NCI-H446 treated with DMSO at 0.1 percent for 48 hours (cell line): ENCODE measurements at regions not wholly inside any gene's neighbourhood (a gene's known extent, or its start where the extent isn't known, plus 50 kb on each side); places are given as distances from the start of the nearest gene placed in this dataset.
"Not testable (repeated sequence)": the region's sequence is repeated elsewhere in the genome, so short reads cannot be mapped to it uniquely, and the experiment has no call there.

Experiments
- DNase-seq: peaks from one replicate; lab custom pipeline; 2025; lab: John Stamatoyannopoulos, UW

DNA sequence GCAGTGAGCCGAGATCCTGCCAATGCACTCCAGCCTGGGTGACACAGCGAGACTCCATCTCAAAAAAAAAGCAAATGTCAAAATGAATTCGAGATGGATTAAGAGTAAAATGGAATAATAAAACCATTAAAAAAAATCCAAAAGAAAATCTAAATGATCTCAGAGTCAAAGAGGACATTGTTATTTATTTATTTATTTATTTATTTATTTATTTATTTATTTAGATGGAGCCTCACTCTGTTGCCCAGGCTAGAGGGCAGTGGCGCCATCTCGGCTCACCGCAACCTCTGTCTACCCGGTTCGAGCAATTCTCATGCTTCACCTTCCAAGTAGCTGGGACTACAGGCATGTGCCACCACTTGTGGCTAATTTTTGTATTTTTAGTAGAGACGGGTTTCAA, 349.2 kb downstream of the ANKRD30A start:
- DNase-seq = no peak

DNA sequence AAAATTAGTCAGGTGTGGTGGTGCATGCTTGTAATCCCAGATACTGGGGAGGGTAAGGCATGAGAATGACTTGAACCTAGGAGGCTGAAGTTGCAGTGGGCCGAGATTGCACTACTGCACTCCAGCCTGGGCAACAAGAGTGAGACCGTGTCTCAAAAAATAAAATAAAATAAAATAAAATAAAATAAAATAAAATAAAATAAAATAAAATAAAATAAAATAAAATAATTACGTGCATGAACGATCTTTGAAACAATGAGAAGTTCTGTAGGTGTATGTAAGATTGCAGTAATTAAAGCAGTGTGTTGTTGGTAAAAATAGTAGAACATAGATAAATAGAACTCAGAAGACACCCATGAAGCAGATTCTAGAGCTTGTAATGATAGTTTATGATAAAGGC, 348.5 kb downstream of the ANKRD30A start:
- no peak for DNase-seq

DNA sequence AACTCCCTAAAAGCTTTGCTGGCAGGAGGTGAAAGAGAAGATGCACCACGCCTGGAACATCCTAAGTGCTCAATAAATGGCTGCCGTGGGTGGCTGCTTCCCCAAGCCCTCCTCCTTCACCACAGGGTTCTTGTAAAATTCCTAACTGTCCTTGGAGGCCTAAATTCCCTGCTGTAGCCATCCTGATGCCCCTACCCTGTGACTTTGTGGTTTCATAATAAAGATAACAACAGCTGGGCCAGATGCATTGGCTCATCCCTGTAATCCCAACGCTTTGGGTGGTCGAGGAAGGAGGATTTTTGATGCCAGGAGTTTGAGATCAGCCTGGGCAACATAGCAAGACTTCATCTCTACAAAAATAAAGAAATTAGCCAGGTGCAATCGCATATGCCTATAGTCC, 341.8 kb downstream of the ANKRD30A start:
- DNase-seq = no peak

DNA sequence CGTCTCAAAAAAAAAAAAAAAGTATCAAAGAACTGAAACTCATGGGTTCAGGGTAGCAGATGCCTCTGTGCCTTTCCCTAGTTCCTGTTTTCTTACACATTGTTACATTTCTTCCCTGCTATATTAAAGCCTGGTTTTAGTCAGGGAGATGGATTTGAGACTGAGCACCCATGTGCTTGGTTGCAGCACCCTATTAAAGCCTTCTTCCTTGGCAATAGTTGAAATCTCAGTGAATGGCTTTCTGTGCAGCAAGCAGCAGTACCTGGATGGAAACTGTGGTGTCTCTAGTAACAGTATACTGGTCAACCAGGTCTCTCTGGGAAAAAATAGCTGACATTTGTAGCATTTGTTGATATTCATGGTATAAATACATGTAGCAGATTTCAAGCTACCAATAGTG, 331.1 kb downstream of the ANKRD30A start:
- DNase-seq = no peak

DNA sequence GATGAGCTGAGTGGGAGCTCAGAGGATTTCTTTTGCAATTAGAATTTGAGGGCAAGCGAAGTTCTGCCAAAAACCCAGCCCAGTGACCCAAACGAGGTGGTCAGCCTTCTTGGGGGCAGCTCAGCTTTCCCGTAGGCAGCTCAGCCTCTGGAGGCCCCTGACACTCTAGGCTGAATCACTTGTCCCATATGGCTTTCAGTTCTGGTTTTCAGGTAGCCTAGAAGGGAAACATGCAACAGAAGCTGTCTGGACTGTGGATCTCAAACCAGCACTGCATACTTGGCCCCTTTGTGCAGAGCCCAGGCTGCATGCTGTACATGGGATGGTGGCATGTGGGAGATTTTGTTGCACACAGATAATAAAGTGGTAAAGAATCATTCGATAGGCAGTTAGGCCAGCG, 322.8 kb downstream of the ANKRD30A start:
- no peak for DNase-seq

DNA sequence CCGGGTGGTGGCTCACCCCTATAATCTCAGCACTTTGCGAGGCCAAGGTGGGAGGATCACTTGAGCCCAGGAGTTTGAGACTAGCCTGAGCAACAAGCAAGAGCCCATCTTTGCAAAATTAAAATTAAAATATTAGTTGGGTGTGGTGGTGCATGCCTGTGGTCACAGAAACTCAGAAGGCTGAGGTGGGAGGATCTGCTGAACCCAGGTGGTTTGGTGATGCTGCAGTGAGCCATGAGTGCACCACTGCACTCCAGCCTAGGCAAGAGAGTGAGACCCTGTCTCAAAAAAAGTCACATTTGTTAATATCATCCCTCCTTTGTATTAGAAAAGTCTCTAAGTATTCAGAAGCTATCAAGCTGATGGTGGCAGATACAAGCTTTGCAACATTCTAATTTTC, 317.5 kb downstream of the ANKRD30A start:
- no peak for DNase-seq

DNA sequence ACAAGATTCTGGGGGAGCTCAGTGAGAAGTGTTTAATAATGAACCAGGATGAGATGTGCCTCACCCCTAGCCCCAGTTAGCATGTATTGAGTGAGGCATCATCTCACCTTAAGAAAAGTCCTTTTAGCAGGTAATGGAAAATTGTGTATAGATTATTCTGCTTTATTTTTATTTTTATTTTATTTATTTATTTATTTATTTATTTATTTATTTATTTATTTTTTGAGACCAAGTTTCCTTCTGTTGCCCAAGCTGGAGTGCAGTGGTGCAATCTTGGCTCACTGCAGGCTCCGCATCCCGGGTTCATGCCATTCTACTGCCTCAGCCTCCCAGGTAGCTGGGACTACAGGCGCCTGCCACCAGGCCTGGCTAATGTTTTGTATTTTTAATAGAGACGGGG, 315.8 kb downstream of the ANKRD30A start:
- not testable (repeated sequence) for DNase-seq

DNA sequence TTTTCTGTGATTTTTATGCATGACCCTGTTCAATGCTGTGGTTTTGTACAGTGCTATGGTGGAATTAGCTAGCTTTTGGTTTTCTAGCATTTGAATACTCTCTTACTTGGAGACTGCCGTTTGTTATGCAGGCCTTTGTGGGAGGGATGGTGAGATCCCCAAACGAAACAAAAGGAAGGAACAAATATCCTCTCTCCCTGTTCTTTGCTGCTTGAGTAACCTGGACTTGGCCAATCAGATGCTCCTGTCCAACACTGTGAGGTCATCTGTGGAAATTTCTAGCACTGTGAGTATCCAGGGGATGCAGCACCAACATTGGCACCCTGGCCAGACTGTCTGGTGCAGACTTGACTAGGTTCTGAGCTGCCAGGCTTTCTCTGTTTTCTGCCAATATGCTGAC, 314.4 kb downstream of the ANKRD30A start:
- no peak for DNase-seq

DNA sequence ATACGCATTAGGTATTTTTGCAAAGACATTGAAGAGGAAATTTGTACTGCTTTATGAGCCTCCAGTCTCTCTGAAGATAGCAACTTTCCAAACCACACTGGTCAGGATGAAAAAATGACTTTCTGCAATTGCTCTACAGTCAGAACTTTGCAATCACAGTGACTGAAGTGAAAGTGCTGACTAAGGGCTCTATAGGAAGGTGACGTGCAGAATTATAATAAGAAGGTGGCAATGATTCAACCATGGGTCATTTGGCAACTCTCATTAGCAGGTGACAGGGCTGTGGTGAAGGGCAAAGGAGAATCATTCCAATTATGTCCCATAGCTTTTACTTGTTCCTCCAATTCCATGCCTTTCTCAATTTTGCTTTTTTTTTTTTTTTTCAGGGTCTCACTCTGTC, 311.0 kb downstream of the ANKRD30A start:
- DNase-seq = no peak

DNA sequence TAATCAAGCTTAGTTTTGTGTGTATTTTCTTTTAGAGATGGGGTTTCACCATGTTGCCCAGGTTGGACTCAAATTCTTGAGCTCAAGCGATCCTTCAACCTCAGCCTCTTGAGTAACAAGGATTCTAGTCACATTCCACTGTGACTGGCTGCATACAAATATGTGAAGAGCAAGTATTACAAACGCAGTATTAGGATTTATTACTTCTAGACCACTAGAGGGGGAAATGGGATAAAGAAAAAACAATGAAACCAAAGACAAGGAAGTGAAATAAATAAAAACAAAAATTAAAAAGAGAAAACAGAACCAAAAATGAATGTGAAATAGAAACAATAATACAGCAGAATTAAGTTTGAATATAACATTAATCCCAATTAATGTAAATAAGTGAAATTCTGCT, 308.7 kb downstream of the ANKRD30A start:
- no peak for DNase-seq
